ENCODE measurements at regions not wholly inside any gene's neighbourhood (a gene's known extent, or its start where the extent isn't known, plus 50 kb on each side); places are given as distances from the start of the nearest gene placed in this dataset.

DNA sequence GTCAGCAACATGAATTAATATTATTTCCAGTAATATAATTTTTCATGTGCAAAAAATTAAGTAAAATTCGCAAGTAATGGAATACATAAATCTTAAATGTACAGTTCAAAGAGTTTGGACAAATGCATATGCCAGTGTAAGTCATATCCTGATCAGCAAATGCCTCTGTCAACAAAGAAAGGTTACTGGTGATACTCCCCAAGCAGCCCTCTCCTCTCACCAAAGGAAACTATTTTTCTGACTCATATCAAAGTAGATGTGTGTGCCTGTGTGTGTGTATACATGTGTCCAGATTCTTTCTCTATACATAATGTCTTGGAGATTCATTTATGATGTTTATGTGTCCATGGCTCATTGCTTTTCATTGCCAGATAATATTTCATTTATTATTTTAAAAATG, 1035.0 kb downstream of the SLC16A7 start:
- TF ChIP-seq RAD21 (IDR thresholded peaks at IDR 0.05 in 1 of 2, conservative IDR thresholded peaks at IDR 0.05 in 1 of 2; ENCODE audit: low read depth in 2 of 2, low read length in 2 of 2) (no peak), POLR2AphosphoS5 (IDR thresholded peaks at IDR 0.05; ENCODE audit: low read depth, low read length) (no peak), HDAC2 (IDR thresholded peaks at IDR 0.05; ENCODE audit: borderline replicate concordance in 1 of 2, low read depth in 2 of 2, low read length in 2 of 2) (no peak), ZNF274 (IDR thresholded peaks at IDR 0.05; ENCODE audit: borderline replicate concordance, extremely low read depth, low read length) (no peak), TCF12 (IDR thresholded peaks at IDR 0.05; ENCODE audit: low read depth, low read length) (no peak), POLR2A (IDR thresholded peaks at IDR 0.05; ENCODE audit: control extremely low read depth in 1 of 2, low read depth in 2 of 2, low read length in 2 of 2) (no peak), EZH2 (IDR thresholded peaks at IDR 0.05; ENCODE audit: low read depth, low read length, severe bottlenecking) (no peak), JUND (IDR thresholded peaks at IDR 0.05; ENCODE audit: low read length) (no peak), GABPA (IDR thresholded peaks at IDR 0.05; ENCODE audit: borderline replicate concordance, insufficient read depth, low read length) (no peak)
- TF ChIP-seq, protein P1, sequence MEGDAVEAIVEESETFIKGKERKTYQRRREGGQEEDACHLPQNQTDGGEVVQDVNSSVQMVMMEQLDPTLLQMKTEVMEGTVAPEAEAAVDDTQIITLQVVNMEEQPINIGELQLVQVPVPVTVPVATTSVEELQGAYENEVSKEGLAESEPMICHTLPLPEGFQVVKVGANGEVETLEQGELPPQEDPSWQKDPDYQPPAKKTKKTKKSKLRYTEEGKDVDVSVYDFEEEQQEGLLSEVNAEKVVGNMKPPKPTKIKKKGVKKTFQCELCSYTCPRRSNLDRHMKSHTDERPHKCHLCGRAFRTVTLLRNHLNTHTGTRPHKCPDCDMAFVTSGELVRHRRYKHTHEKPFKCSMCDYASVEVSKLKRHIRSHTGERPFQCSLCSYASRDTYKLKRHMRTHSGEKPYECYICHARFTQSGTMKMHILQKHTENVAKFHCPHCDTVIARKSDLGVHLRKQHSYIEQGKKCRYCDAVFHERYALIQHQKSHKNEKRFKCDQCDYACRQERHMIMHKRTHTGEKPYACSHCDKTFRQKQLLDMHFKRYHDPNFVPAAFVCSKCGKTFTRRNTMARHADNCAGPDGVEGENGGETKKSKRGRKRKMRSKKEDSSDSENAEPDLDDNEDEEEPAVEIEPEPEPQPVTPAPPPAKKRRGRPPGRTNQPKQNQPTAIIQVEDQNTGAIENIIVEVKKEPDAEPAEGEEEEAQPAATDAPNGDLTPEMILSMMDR (IDR thresholded peaks at IDR 0.05; ENCODE audit: control extremely low read depth in 1 of 3, insufficient read depth in 1 of 3, low read depth in 1 of 3, low read length in 3 of 3): no peak
- TF ChIP-seq, protein P2, sequence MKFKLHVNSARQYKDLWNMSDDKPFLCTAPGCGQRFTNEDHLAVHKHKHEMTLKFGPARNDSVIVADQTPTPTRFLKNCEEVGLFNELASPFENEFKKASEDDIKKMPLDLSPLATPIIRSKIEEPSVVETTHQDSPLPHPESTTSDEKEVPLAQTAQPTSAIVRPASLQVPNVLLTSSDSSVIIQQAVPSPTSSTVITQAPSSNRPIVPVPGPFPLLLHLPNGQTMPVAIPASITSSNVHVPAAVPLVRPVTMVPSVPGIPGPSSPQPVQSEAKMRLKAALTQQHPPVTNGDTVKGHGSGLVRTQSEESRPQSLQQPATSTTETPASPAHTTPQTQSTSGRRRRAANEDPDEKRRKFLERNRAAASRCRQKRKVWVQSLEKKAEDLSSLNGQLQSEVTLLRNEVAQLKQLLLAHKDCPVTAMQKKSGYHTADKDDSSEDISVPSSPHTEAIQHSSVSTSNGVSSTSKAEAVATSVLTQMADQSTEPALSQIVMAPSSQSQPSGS (IDR thresholded peaks at IDR 0.05; ENCODE audit: low read length): no peak
- TF ChIP-seq, protein P3, sequence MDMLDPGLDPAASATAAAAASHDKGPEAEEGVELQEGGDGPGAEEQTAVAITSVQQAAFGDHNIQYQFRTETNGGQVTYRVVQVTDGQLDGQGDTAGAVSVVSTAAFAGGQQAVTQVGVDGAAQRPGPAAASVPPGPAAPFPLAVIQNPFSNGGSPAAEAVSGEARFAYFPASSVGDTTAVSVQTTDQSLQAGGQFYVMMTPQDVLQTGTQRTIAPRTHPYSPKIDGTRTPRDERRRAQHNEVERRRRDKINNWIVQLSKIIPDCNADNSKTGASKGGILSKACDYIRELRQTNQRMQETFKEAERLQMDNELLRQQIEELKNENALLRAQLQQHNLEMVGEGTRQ (IDR thresholded peaks at IDR 0.05; ENCODE audit: low read length): no peak
